GM18526 (cell line): ENCODE measurements at regions not wholly inside any gene's neighbourhood (a gene's known extent, or its start where the extent isn't known, plus 50 kb on each side); places are given as distances from the start of the nearest gene placed in this dataset.

Source experiments
- POLR2A ChIP-seq: IDR thresholded peaks from 3 replicates; pipeline ENCODE4 v1.6.1; 2011; ENCODE audit not compliant: insufficient read length; ENCODE audit errors: extremely low read depth

DNA sequence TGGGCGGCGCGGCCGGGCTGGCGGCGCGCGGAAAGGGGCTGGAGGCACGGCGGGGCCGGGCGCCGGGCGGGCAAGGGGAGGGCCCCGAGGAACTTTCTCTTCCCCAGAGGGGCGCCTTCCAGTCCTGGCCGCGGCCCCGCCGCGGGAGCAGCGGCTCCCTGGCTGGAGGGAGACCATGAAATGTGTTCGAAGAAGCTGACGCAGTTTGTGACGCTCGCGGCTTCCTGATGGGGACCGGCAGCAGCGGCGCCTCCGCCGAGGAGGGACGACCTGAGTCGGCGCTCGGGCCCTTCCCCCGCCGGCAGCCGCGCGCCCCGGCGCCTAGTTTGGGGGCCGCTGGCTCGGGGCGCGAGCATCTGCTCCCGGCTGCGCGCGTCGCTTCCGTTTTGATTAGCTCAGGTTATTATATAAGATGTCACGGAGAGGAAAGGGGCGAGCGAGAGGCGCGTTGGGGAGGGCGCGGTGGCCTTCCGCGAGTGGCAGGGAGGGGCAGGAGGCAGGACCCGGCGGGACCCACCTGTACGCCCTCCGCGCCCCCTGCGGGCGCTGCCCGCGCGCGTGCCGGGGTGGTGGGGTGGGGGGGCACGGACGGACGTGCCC lies 57.1 kb upstream of the PCGF5 start:
- peak; percentile 56 for TF ChIP-seq POLR2A

DNA sequence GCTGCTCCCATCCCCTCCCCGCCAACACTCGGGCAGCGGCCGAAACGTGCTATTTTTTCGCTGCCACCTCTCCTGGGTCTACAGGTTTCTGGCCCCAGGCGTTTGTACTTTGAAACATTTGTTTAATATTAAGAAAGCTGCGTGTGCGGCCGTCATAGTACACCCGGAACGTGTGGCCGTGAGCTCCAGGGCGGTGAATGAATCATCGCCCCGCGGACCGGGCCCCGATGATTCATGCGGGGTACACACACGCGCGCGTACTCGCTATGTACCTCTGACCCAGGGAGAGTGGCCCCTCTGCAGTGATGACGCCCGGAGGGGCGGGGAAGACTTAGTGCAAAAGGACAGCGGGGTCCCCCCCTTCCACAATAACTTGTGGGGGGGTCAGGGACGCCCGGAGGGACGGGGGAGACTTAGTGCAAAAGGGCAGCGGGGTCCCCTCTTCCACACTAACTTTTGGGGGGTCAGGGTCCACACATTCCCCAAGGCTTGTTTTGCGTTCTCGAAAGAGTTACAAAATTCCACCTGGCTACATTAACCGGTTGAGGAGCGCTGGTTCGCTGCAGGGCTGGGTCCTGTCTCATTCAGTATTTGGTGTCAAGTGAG lies 56.5 kb upstream of the PCGF5 start:
- no peak for TF ChIP-seq POLR2A

DNA sequence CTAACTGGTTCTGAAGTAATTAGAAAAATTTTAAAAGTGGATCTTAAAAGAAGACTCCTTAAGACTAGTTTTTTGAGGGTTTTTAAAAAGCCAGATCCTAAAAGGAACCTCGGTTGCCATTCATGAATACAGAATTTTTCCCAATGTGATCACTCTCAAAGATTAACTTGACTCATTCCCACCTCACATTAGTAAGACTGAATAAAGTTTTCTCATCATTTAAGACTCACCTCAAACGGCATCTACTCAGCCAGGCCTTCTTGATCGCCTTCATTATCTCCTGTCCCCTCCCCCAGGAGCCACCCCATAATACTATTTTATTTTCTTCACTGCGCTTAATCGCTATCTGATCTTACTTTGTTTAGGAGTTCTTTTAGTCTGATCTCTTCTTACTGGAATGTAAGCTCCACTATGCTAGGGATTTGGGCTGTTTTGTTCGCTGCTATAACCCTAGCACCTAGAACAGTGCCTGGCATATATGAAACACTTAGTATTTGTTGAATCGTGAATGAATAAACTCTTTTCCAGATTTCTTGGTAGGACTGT lies 55.9 kb upstream of the PCGF5 start:
- TF ChIP-seq POLR2A, result no peak

DNA sequence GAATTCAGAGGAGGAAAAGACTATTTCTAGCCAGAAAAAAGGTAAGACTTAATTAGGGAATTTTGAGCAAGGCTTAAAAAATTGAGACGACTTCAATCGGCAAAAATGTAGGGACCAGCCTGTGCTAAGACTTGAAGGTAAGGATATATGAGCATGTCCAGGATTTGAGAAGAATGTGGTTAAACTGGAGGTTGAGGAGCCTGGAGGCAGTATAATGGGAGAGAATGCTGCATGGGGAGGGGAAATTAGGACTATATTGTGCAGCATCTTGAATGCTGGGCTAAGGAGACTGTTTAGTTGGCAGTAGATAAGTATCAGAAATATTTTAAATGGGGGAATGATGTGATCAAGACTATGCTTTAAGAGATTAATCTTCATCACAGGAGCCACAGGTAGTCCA lies 53.1 kb upstream of the PCGF5 start:
- no peak for TF ChIP-seq POLR2A

DNA sequence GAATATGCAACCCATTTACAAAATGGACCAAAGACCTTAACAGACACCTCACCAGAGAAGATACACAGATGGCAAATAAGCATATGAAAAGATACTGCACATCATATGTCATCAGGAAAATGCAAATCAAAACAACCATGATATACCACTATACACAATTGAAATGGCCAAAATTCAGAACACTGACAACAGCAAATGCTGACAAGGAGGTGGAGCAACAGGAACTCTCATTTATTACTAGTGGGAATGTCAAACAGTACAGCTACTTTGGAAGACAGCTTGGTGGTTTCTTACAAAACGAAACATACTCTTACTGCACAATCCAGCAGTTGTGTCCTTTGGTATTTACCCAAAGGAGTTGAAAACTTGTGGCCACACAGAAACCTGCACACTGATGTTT lies 50.0 kb upstream of the PCGF5 start:
- no peak for TF ChIP-seq POLR2A
